SH-SY5Y (cell line): ENCODE measurements at regions not wholly inside any gene's neighbourhood (a gene's known extent, or its start where the extent isn't known, plus 50 kb on each side); places are given as distances from the start of the nearest gene placed in this dataset.

Experiments
- GATA2 ChIP-seq: IDR thresholded peaks from 2 replicates; pipeline ENCODE4 v1.6.1; 2011; ENCODE audit warnings: mild to moderate bottlenecking, low read depth, low read length
- GATA3 ChIP-seq: IDR thresholded peaks from 2 replicates; pipeline ENCODE4 v1.6.1; 2011; ENCODE audit warnings: low read depth, mild to moderate bottlenecking, low read length, moderate library complexity

DNA sequence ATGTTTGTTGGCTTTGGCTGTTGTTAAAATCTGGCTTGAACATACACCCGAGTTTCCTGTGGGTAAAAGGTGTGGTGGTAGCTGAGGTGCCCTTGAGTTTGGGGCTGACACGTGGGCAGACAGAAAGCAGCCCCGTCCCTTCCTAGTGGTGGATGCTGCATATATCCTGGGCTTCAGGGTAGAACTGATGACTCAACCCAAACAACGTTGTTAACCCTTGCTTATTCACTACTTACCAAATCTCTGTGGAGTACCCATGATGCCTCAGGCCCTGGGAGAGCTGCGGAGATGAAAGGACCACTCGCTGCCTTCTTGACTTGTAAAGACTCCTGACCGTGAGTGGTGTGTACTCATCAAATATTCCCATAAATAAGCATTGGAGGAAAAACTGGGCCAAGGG lies 245.1 kb downstream of the RAB11FIP2 start:
- no peak for TF ChIP-seq GATA2
- no peak for TF ChIP-seq GATA3
